ENCODE measurements at regions not wholly inside any gene's neighbourhood (a gene's known extent, or its start where the extent isn't known, plus 50 kb on each side); places are given as distances from the start of the nearest gene placed in this dataset.

GRCh38 chr3:139732729-139733128 lies 55.0 kb upstream of the NMNAT3 start:
- DNase-seq (ENCODE audit: low read depth) = no peak

GRCh38 chr3:139729300-139729699 lies 51.5 kb upstream of the NMNAT3 start:
- DNase-seq (ENCODE audit: low read depth) = no peak

GRCh38 chr3:139728414-139728813 lies 50.6 kb upstream of the NMNAT3 start:
- DNase-seq (ENCODE audit: low read depth) = peak; percentile 0
